SK-N-SH (cell line): ENCODE measurements at regions not wholly inside any gene's neighbourhood (a gene's known extent, or its start where the extent isn't known, plus 50 kb on each side); places are given as distances from the start of the nearest gene placed in this dataset.

Experiments
- CTCF ChIA-PET: fragments of 300-600, 350-600 bp; formaldehyde crosslinking; extraction: SDS; loops from one replicate; lab custom pipeline; 2021; lab: Yijun Ruan, JAX
- POLR2A ChIA-PET: fragments of 350-600 bp; sonication (Branson Sonifier 250); formaldehyde crosslinking; extraction: SDS; loops from one replicate; lab custom pipeline; 2020; ENCODE audit warnings: antibody characterized with exemption, inconsistent platforms; lab: Yijun Ruan, JAX
- DNase-seq: peaks from one replicate; pipeline ENCODE4 v3.0.0; 2012
- H2AFZ ChIP-seq: fragments of 200-600 bp; sonication (generic); 2 replicates; pipeline ENCODE4 v1.8.1; 2016; ENCODE audit warnings: antibody characterized with exemption, mild to moderate bottlenecking, low read depth
- H3F3A ChIP-seq: fragments of 200-600 bp; sonication (generic); replicated peaks from 2 replicates; pipeline ENCODE3; 2016; ENCODE audit warnings: antibody characterized with exemption, mild to moderate bottlenecking; ENCODE audit not compliant: insufficient read depth
- H3K27ac ChIP-seq, 2 experiments: fragments of 200-500 bp in 1 of 2; fragments of 200-600 bp in 1 of 2; sonication (Bioruptor generic) in 1 of 2; sonication (generic), shearing (Covaris generic) in 1 of 2; 2 replicates each; pipeline versions ENCODE4 v1.5.1 to v1.6.1; 2014 to 2016; ENCODE audit warnings: low read depth in 2 of 2, inconsistent platforms in 1 of 2, low read length in 1 of 2, mild to moderate bottlenecking in 1 of 2, mixed read lengths in 1 of 2
- H3K27me3 ChIP-seq: fragments of 200-600 bp; sonication (generic), shearing (Covaris generic); 2 replicates; pipeline ENCODE4 v1.6.1; 2016; ENCODE audit warnings: mixed run types; ENCODE audit not compliant: insufficient read depth
- H3K36me3 ChIP-seq, 2 experiments: fragments of 200-500 bp in 1 of 2; fragments of 200-600 bp in 1 of 2; sonication (Bioruptor generic) in 1 of 2; sonication (generic) in 1 of 2; replicated peaks in 1 of 2; 2 replicates each; pipeline versions ENCODE3 to v1.5.1; 2014 to 2016; ENCODE audit warnings: low read length in 1 of 2, mild to moderate bottlenecking in 1 of 2; ENCODE audit not compliant: insufficient read depth in 2 of 2, control insufficient read depth in 1 of 2
- H3K4me1 ChIP-seq, 2 experiments: fragments of 200-500 bp in 1 of 2; fragments of 200-600 bp in 1 of 2; sonication (Bioruptor generic) in 1 of 2; sonication (generic), shearing (Covaris generic) in 1 of 2; 2 replicates each; pipeline versions ENCODE4 v1.5.1 to v1.6.1; 2014 to 2016; ENCODE audit warnings: low read depth in 1 of 2, low read length in 1 of 2, mixed run types in 1 of 2; ENCODE audit not compliant: insufficient read depth in 2 of 2, control insufficient read depth in 1 of 2
- H3K4me2 ChIP-seq: fragments of 200-600 bp; sonication (generic), shearing (Covaris generic); 2 replicates; pipeline ENCODE4 v1.6.1; 2017; ENCODE audit warnings: mixed run types
- H3K4me3 ChIP-seq, 2 experiments: fragments of 200-500 bp in 1 of 2; fragments of 200-600 bp in 1 of 2; sonication (Bioruptor generic) in 1 of 2; sonication (generic), shearing (Covaris generic) in 1 of 2; 2 replicates each; pipeline versions ENCODE4 v1.5.1 to v1.8.1; 2014 to 2016; ENCODE audit warnings: low read depth in 2 of 2, inconsistent platforms in 1 of 2, low read length in 1 of 2, mild to moderate bottlenecking in 1 of 2, mixed read lengths in 1 of 2, moderate library complexity in 1 of 2
- H3K79me2 ChIP-seq: fragments of 200-600 bp; sonication (generic); 2 replicates; pipeline ENCODE4 v1.8.1; 2017; ENCODE audit warnings: mild to moderate bottlenecking; ENCODE audit not compliant: insufficient read depth
- H3K9ac ChIP-seq: fragments of 200-600 bp; sonication (generic); 2 replicates; pipeline ENCODE4 v1.6.1; 2017; ENCODE audit warnings: mixed run types
- H3K9me2 ChIP-seq: fragments of 200-600 bp; sonication (generic); 2 replicates; pipeline ENCODE4 v1.6.1; 2017; ENCODE audit warnings: mixed run types
- H3K9me3 ChIP-seq: fragments of 200-600 bp; sonication (generic); 2 replicates; pipeline ENCODE4 v1.6.1; 2017; ENCODE audit warnings: mixed run types, mild to moderate bottlenecking, moderate library complexity
- H4K20me1 ChIP-seq: fragments of 200-600 bp; sonication (generic); 2 replicates; pipeline ENCODE4 v1.6.1; 2017; ENCODE audit warnings: mild to moderate bottlenecking, mixed run types; ENCODE audit not compliant: insufficient read depth
- CHD2 ChIP-seq: fragments of 150-350 bp; IDR thresholded peaks from 2 replicates; pipeline ENCODE4 v1.6.1; 2018; ENCODE audit warnings: low read length; ENCODE audit not compliant: partially characterized antibody
- CTCF ChIP-seq: fragments of 200-600 bp; sonication (generic); IDR thresholded peaks from 2 replicates; pipeline ENCODE4 v1.6.1; 2017; ENCODE audit warnings: antibody characterized with exemption, mild to moderate bottlenecking, moderate library complexity
- EP300 ChIP-seq, 2 experiments: IDR thresholded peaks; 2 replicates each; pipeline versions ENCODE4 v1.4.0 to v1.6.1; 2012; ENCODE audit warnings: borderline replicate concordance in 1 of 2, low read depth in 1 of 2, low read length in 1 of 2
- FOXJ3 ChIP-seq: sonication (generic); formaldehyde crosslinking; IDR thresholded peaks from 2 replicates; pipeline ENCODE4 v1.5.1; 2020; ENCODE audit warnings: mild to moderate bottlenecking, missing genetic modification reagents
- IRF3 ChIP-seq: fragments of 150-350 bp; IDR thresholded peaks from 2 replicates; pipeline ENCODE4 v1.6.1; 2016; ENCODE audit warnings: mild to moderate bottlenecking, low read depth, low read length
- POLR2AphosphoS5 ChIP-seq: IDR thresholded peaks from 2 replicates; pipeline ENCODE4 v1.6.1; 2012; ENCODE audit warnings: low read depth, low read length
- RAD21 ChIP-seq: IDR thresholded peaks from 2 replicates; pipeline ENCODE4 v1.6.1; 2012; ENCODE audit warnings: mild to moderate bottlenecking, low read length
- REST ChIP-seq: IDR thresholded peaks from 2 replicates; pipeline ENCODE4 v1.6.1; 2012; ENCODE audit warnings: mild to moderate bottlenecking, low read depth, low read length, moderate library complexity
- RFX5 ChIP-seq: IDR thresholded peaks from 2 replicates; pipeline ENCODE4 v1.6.1; 2012; ENCODE audit warnings: mild to moderate bottlenecking, improper control_type of control experiment, low read length
- SMC3 ChIP-seq: IDR thresholded peaks from 2 replicates; pipeline ENCODE4 v1.6.1; 2012; ENCODE audit warnings: low read depth, low read length, improper control_type of control experiment
- TEAD4 ChIP-seq: IDR thresholded peaks from 2 replicates; pipeline ENCODE4 v1.4.0; 2012; ENCODE audit warnings: mild to moderate bottlenecking, borderline replicate concordance; ENCODE audit not compliant: insufficient read depth
- WGBS: methylation state at CpG from one replicate; pipeline ENCODE4 v1.1.6; 2017; ENCODE audit warnings: low lambda C conversion rate; 5-methylcytosine and 5-hydroxymethylcytosine counted together

GRCh38 chr7:16023503-16023902 is 337.0 kb upstream of the MEOX2 start:
- H3K4me1 ChIP-seq: no peaks in the 10 kb centered on the region
- no peak overlapping the region for H3K9ac ChIP-seq
- no peak overlapping the region for H3K4me2 ChIP-seq
- CTCF ChIA-PET: interaction anchor here (0.9 kb wide), 1 partner anchor 8 kb away, joined by 3 read pairs; no protein-coding TSS in a partner anchor
- 6% methylated on average over 3 of the region's 3 CpGs for WGBS
- TF ChIP-seq TEAD4 (no peak), EP300 (IDR thresholded peaks at IDR 0.05; ENCODE audit: borderline replicate concordance in 1 of 2, low read depth in 1 of 2, low read length in 1 of 2) (no peak), FOXJ3 (CRISPR knock-in tag) (no peak), POLR2AphosphoS5 (no peak), RFX5 (no peak)
- TF ChIP-seq, all 33 proteins: peak for 0
- Histone ChIP-seq H3K9me2 (no peaks in the 10 kb centered on the region), H4K20me1 (no peaks in the 10 kb centered on the region), H3F3A (peaks cover 6% of the 10 kb centered on the region), H3K9me3 (no peaks in the 10 kb centered on the region), H3K79me2 (no peaks in the 10 kb centered on the region), H3K27me3 (no peaks in the 10 kb centered on the region), H3K4me3 (no peak overlapping the region), H3K27ac (no peak overlapping the region), H2AFZ (no peak overlapping the region), H3K36me3 (no peaks in the 10 kb centered on the region)
- POLR2A ChIA-PET: no interaction called here
- no peak for DNase-seq

- WGBS: 3% methylated on average over 2 of the region's 2 CpGs
- Histone ChIP-seq H3K4me1 (no peaks in the 10 kb centered on the region), H3K27me3 (no peaks in the 10 kb centered on the region; the same call in 1 of the 2 replicates), H3F3A (peaks cover 6% of the 10 kb centered on the region), H3K27ac (no peak overlapping the region), H3K79me2 (no peaks in the 10 kb centered on the region), H2AFZ (no peak overlapping the region), H3K4me2 (no peak overlapping the region), H3K4me3 (no peak overlapping the region), H3K9me3 (no peaks in the 10 kb centered on the region), H3K9ac (no peak overlapping the region), H3K36me3 (no peaks in the 10 kb centered on the region), H3K9me2 (no peaks in the 10 kb centered on the region), H4K20me1 (no peaks in the 10 kb centered on the region)
- ChIA-PET CTCF (no interaction called here), POLR2A (no interaction called here)
- TF ChIP-seq RAD21: no peak
- no peak for TF ChIP-seq RFX5
- TF ChIP-seq REST: no peak
- TF ChIP-seq SMC3: no peak
- TF ChIP-seq TEAD4: no peak
- DNase-seq: no peak
Observed at GRCh38 chr7:16023046-16023445, 336.6 kb upstream of the MEOX2 start.

GRCh38 chr7:16021851-16022250 is 335.4 kb upstream of the MEOX2 start:
- Histone ChIP-seq H3K27ac (no peak overlapping the region), H3K9ac (no peak overlapping the region), H2AFZ (no peak overlapping the region), H3F3A (peaks cover 6% of the 10 kb centered on the region), H3K4me3 (no peak overlapping the region), H3K79me2 (no peaks in the 10 kb centered on the region), H4K20me1 (no peaks in the 10 kb centered on the region), H3K4me1 (no peaks in the 10 kb centered on the region), H3K4me2 (no peak overlapping the region), H3K36me3 (no peaks in the 10 kb centered on the region), H3K9me3 (no peaks in the 10 kb centered on the region), H3K27me3 (no peaks in the 10 kb centered on the region; the same call in 1 of the 2 replicates), H3K9me2 (no peaks in the 10 kb centered on the region)
- 0% methylated on average over 1 of the region's 1 CpG for WGBS
- DNase-seq: no peak
- ChIA-PET POLR2A (no interaction called here), CTCF (no interaction called here)
- TF ChIP-seq FOXJ3 (CRISPR knock-in tag): no peak
- no peak for TF ChIP-seq CHD2
- no peak for TF ChIP-seq IRF3
- TF ChIP-seq CTCF: no peak
